ENCODE measurements at regions not wholly inside any gene's neighbourhood (a gene's known extent, or its start where the extent isn't known, plus 50 kb on each side); places are given as distances from the start of the nearest gene placed in this dataset.

DNA sequence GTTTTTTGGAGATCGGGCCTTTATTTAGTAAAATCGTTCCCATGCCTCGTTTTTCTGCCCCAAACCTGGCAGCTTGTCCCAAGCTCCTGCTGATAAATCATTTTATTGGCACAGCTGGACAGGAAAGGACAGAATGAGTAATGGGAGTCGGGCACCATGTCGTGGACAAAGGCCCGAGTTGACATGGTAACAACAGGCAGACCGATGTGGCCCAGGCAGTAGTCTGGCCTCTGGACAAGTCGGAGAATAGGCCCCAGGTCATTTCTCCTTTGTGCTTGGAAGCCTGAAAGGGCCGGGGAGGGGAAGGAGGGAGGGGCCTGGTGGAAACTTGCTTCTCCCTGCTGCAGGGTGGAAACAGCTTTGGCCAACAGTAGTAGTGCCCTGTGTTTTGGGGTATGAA, 234.9 kb downstream of the SUDS3 start:
- Mint-ChIP-seq H3K4me1 (peaks cover 9% of the 10 kb centered on the region), H3K27me3 (ENCODE audit: low read depth, poor library complexity) (peaks cover 11% of the 10 kb centered on the region), H3K36me3 (ENCODE audit: low read depth) (peaks cover 5% of the 10 kb centered on the region), H3K27ac (peak overlapping the region; percentile 85), H3K9me3 (peaks cover 20% of the 10 kb centered on the region), H3K4me3 (no peak overlapping the region)
- peak; percentile 30 for DNase-seq
- no peak for TF ChIP-seq CTCF (IDR thresholded peaks at IDR 0.05)

DNA sequence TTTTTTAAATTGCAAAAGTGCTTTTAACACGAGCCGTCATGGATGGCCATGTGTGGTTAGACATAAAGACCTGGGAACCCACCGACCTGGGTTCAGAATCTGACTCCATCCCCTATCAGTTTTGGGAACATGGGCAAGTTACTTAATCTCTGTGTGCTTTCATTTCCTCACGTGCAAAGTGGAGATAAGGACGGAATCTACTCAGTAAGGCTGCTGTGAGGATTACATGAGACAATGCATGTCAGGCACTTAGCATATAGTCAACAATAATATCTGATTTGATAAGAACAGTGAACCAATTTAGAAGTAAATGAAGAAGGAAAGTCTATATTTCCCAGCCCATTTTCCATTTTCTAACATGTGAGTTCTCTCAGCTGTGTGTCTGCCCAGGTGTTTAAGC, 235.4 kb downstream of the SUDS3 start:
- Mint-ChIP-seq H3K27me3 (ENCODE audit: low read depth, poor library complexity) (peaks cover 11% of the 10 kb centered on the region), H3K27ac (no peak overlapping the region), H3K4me1 (peaks cover 9% of the 10 kb centered on the region), H3K36me3 (ENCODE audit: low read depth) (peaks cover 5% of the 10 kb centered on the region), H3K4me3 (no peak overlapping the region), H3K9me3 (peaks cover 20% of the 10 kb centered on the region)
- TF ChIP-seq CTCF (IDR thresholded peaks at IDR 0.05), result no peak
- DNase-seq, result no peak

- no peak for TF ChIP-seq CTCF (IDR thresholded peaks at IDR 0.05)
- H3K27ac Mint-ChIP-seq, result no peak overlapping the region
- no peak overlapping the region for H3K4me3 Mint-ChIP-seq
- peaks cover 14% of the 10 kb centered on the region for H3K27me3 Mint-ChIP-seq (ENCODE audit: low read depth, poor library complexity)
- no peak for DNase-seq
- no peaks in the 10 kb centered on the region for H3K4me1 Mint-ChIP-seq
- peaks cover 5% of the 10 kb centered on the region for H3K36me3 Mint-ChIP-seq (ENCODE audit: low read depth)
- H3K9me3 Mint-ChIP-seq, result peaks cover 18% of the 10 kb centered on the region
These were observed 241.5 kb downstream of the SUDS3 start for GRCh38 chr12:118617611-118618450.

GRCh38 chr12:118618695-118619094, 242.3 kb downstream of the SUDS3 start:
- Mint-ChIP-seq H3K27me3 (ENCODE audit: low read depth, poor library complexity) (peaks cover 14% of the 10 kb centered on the region), H3K27ac (no peak overlapping the region), H3K4me1 (no peaks in the 10 kb centered on the region), H3K9me3 (peaks cover 9% of the 10 kb centered on the region), H3K4me3 (no peak overlapping the region), H3K36me3 (ENCODE audit: low read depth) (no peaks in the 10 kb centered on the region)
- no peak for TF ChIP-seq CTCF (IDR thresholded peaks at IDR 0.05)
- no peak for DNase-seq

GRCh38 chr12:118625050-118625675, 248.8 kb downstream of the SUDS3 start:
- no peak overlapping the region for H3K27ac Mint-ChIP-seq
- no peak for DNase-seq
- H3K4me1 Mint-ChIP-seq, result no peaks in the 10 kb centered on the region
- H3K36me3 Mint-ChIP-seq (ENCODE audit: low read depth), result no peaks in the 10 kb centered on the region
- no peaks in the 10 kb centered on the region for H3K9me3 Mint-ChIP-seq
- TF ChIP-seq CTCF (IDR thresholded peaks at IDR 0.05), result no peak
- no peak overlapping the region for H3K4me3 Mint-ChIP-seq
- peaks cover 27% of the 10 kb centered on the region for H3K27me3 Mint-ChIP-seq (ENCODE audit: low read depth, poor library complexity)
